Suppressor macrophage (primary cell): ENCODE measurements at regions not wholly inside any gene's neighbourhood (a gene's known extent, or its start where the extent isn't known, plus 50 kb on each side); places are given as distances from the start of the nearest gene placed in this dataset.

ENCODE experiments used
- DNase-seq, 4 experiments: peaks; one replicate each; pipeline ENCODE4 v3.0.0-alpha.2; 2020 to 2022

DNA sequence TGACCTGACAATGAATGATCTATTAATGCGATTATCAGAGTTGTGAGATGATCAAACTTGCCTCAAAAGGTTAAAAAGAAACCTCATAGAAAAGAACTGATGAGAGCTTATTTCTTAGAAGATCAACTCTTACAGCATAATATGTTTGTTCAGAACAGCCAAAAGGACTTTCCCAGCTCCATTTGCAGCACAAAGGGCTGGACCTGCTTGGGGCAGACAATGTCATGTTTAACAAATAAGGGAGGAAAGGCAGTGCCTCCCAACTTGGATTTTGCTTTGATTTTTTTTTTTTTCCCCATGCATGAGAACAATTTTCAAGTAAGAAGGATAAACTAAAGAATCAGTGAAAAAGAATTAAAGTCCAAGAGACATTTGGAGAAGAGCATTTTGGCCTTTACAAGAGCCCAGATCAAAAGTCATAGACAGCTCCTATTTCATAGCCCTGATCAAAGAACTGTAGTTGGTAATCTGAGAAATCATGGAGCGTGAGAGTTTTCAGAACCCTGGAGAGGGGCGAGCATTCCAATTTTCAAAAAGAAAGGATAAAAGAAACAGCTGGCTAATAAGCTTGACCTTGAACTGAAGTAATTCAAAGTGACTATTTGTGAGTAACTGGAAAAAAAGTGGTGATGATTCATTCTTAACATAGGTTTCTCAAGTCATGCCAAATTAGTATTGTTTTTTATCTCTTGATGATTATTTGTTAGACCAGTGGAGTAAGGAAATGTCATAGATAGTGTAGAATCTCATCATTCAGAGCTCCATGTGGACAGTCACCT is 136.0 kb upstream of the CFAP20DC start:
- DNase-seq = no peak

DNA sequence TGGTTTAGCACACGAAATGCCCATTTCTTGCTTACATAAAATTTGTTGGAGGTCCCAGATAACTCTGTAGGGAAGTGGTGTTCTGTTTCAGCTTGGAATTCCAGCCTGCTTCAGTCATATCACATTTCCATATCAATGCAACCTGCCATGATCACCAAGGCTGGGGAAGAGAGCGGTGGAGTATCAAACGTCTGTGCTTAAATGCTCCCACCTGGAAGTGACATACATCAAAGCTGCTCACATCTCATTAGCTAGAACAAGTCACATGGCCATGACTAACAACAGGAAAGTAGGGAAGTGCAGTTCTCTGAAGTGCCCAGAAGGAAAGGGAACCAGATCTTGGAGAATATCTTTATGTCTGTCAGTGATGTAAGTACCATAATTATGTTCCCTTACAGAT is 130.2 kb upstream of the CFAP20DC start:
- DNase-seq = peak in 2 of 4 experiments; percentile 8 to 18

DNA sequence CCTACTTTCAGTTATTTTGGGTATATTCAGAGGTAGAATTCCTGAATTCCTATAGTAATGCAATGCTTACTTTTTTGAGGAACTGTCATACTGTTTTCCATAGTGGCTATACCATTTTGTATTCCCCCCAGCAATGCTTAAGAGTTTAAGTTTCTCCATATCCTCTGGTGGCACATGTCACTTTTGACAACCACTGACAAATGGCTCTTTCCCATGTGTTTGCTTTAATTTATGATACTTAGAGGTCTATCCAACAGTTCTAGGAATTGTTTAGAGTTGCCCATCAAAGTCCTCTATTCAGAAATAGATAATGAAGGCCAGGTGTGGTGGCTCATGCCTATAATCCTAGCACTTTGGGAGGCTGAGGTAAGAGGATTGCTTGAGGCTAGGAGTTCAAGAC is 128.9 kb upstream of the CFAP20DC start:
- DNase-seq = no peak

DNA sequence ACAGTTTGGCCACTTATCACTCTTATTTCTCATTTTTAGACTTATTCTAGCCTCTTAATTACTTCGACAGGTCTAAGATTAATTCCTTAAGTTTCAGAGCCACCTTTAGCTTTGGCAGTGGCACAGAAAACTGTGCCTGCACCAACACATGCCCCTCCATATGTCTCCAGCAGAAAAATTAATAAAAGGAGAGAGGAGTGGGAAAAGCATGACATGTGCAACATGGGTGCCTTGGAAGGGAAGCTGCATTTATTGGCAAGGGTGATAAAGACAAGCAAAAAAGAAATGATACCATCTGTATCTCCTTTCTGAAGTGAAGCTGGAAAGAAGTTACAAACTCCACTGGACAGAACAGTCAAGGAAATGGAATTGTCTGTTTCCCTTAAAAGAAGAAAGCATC is 121.7 kb upstream of the CFAP20DC start:
- no peak for DNase-seq

DNA sequence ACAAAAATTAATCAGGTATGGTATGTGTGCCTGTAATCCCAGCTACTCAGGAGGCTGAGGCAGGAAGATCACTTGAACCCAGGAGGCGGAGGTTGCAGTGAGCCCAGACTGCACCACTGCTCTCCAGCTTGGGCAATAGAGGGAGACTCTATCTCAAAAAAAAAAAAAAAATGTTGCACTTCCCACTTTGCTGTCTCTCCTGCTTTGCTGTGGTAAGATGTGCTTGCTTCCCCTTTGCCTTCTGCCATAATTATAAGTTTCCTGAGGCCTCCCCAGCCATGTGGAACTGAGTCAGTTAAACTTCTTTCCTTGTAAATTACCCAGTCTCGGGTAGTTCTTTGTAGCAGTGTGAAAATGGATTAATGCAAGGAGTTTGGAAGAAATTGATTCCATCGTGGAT is 120.3 kb upstream of the CFAP20DC start:
- peak; percentile 21 to 60 (median 48) for DNase-seq

DNA sequence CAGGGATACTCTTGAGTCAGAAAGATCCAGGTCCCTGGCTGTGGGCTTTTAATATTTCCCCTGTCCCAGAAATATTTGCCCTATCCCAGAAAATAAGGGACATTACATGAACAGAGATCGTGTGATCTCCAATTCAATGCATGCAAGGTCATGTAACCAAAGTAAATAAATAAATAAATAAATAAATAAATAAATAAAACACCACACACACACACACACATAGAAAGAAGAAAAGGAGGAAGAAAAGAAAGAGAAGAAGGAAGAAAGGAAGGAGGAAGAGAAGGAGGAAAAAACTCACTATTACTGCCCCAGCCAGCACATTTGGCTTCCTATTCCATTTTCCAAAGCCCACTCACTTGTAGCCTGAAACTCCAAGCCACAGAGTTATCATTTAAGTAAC is 117.9 kb upstream of the CFAP20DC start:
- no peak for DNase-seq

DNA sequence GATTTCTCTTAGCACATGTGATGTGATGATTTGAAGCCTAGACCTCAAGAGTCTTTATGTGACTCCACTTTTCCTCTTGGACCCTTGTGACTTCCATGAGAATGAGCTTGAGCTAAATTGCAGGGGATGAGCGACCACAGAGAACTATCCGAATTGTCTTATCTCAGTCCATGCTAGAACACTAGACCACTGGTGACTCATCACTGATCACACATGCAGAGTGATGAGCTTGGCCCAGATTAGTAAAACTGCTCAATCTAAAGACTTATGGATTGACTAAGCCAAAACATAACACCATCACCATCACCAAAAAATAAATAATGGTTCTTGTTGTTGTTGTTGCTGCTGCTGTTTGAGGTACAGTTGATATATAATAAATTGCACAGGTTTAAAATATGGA is 114.1 kb upstream of the CFAP20DC start:
- no peak for DNase-seq

DNA sequence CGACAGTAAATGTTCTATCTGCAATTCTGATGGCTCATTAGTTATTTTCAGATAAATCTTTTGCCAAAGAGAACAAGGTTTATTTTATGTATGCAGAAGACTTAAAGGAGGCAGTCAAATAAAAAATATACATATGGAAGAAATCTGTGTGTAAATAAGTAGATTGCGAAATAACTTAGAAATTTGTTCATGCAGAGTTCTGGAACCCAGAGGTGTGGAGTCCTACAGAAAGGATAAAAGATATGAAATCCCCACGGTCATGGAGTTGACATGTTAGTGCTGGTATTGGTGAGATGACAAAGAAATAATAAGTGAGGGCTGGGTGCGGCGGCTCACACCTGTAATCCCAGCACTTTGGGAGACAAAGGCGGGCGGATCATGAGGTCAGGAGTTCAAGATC is 111.2 kb upstream of the CFAP20DC start:
- no peak for DNase-seq

DNA sequence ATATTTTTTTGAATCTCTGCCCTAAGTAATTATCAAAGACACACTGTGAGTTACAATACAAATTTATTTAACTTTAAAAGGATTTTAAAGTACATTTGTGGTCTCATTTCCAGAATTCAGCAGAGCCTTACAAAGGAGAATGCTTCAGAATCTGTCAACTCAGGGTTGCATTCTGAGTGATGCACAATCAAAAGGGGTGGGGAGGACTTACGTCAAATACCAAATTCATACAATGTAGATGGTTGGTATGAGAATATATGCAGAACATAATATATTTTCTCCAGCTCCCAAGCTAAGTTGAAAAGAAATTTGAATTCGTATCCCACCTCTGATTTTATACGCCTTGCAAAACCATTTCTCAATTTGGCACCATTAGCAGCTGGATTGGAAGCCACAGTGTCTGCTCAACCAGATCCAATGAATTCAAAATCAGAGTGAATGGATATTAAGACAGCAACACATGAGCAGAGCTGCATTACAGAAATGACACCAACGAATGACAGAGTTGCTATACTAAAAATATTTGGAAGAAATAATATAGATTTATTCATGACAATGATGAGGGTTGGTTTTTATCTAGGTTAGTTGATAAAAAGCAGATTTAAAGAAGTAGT is 110.4 kb upstream of the CFAP20DC start:
- no peak for DNase-seq

DNA sequence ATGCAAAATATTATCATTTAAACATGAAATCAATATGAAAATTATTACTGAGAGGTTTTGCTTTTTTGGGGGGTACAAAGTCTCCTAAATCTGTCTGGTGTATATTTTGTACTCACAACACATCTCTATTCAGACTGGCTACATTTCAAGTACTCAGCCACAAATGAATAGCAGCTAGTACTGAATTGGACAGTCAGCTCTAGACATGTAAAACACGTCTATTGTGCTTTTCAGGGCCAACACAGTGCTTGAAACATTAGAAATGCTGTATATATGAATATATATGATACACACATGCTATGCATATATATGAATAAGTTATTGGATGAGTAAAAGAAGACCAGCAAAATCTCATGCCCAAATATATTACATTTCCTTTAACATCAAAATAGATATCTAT is 103.8 kb upstream of the CFAP20DC start:
- DNase-seq = no peak

DNA sequence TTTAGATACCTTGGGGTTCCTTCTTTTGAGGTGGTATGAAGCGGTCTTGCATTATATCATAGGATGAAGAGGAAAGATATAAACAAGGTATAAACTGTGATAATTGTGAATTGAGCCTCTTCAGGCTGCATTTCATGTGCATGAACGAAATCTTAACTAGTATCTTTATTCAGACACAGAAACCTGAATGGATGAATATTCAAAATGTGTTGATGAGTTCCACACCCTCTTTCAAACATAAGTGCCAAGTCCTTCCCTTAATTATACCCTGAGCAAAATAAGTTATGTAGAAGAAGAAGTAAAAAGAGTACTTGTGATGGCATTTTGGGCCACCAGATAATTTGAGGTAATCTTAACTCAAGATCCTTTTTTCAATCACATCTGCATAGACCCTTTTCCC is 103.1 kb upstream of the CFAP20DC start:
- no peak for DNase-seq

DNA sequence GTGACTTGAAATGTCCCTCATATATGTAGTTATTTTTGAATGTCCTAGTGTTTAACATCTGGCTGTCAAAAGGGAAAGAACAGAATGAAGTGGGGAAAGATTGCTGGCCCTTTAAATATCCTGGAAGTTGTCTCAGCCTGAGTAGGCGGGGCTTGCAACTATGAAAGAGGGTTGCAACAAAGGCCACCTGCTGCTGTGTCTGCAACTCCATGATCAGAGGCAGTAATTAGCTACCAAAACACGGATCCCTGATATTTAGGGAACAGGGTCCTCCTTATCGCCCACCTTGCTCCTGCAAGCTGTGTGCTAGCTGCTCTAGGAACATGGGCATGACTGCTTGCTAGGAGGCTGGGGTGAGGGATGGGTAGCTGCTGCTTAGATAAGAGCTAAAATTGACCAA is 100.2 kb upstream of the CFAP20DC start:
- peak in 3 of 4 experiments; percentile 17 to 29 (median 24) for DNase-seq

DNA sequence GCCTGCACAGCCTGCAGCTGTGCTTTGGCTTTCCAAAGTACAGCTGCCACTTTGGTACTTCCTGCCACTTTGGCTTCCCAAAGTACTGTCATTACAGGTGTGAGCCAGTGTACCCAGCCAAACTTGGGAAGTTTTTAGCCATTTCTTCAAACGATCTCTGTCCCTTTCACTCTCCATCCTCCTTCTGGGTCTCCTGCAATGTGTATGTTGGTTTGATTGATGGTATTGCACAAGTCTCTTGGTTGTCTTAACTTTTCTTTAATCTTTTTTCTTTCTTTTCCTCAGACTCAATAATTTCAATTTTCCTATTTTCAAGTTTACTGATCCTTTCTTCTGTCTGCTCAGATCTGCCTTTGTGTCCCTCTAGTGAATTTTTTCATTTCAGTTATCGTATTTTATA is 99.3 kb upstream of the CFAP20DC start:
- DNase-seq = no peak

DNA sequence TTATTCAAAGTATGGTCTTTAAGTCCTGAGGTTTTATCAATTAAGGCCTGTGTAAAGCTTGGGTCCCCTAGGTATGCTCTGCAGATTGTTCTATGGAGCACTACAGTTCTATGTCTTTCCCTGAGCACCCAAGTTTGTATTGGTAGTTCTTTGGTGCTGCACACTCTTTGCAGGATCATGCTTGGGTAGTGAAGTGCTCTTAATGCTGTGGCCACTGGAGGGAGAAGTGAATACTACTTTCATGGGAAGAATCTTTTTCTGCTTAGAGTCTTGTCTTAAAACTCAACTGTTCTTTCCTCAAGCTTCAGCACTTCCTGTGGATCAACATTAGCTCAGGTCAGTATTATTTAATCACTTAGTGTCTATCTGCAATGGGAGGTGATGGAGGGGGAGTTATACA is 93.6 kb upstream of the CFAP20DC start:
- peak in 2 of 4 experiments; percentile 2 to 13 for DNase-seq

DNA sequence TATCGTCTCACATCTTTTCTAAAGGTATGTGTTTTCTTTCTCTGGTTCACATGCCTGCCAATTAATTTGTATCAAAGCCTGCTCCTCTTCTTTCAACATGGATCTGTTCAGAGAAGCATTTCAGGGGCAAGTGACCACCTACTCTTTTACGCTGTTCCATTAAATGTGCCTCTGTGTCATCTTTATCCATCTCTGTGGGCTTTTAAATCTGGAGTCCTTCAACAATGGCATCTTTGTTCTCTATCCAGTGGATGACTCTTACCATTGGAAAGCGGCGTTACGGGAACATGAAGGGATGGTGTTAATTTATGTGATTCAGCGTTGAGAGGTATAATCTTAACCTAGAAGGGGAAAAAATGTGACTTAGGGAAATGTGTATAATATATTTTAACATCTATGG is 92.7 kb upstream of the CFAP20DC start:
- no peak for DNase-seq

DNA sequence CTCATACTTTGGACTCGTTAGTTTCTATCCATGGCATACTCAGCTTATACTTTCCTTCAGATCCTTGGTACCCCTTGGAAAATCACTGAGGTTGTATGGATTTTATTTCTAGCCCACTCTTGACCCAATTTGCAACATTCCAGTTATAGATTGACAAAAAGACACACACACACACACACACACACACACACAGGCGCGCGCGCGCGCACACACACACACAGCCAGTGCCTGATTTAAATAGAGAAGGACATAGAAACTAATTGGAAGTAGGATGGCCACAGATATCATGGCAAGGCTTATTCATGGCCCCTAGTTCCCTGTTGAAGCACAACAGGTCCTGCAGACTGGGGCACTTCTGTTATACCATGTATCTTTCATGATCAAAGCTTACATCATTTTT is 89.1 kb upstream of the CFAP20DC start:
- no peak for DNase-seq

DNA sequence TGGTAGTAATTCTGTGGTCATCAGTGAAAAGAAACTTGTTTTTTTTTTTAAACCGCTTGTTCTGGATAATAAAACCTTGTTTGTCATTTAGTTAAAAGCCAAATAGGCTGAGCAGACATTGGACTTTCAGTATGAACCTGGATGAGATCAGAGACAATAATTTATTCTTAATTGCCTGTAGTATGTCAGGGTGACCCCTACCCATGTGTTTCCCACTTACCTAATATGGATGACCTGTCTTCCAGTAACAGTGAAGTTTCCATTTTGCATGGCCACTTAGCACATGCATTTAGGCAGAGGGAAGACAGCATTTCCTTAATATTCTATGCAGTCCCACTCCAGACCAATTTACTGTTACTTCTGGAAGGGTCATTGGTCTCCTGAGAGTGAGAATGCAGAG is 87.6 kb upstream of the CFAP20DC start:
- no peak for DNase-seq

DNA sequence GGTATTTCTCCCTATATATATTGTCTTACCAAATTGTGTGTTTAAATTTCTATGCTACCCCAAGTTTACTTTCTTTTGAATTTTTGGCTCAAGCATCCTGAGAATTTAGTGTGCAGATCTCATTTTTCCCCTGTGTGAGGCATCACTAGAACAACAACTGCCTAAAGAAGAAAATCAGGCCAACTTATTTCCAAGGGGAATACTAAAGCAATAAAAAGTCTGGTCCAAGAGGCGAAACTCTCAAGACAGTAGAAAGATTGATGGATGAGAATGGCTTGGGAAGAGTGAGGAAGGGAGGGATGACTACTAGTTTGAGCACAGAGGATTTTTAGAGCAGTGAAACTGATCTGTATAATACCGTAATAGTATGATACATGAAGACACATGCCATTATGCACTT is 86.3 kb upstream of the CFAP20DC start:
- no peak for DNase-seq

DNA sequence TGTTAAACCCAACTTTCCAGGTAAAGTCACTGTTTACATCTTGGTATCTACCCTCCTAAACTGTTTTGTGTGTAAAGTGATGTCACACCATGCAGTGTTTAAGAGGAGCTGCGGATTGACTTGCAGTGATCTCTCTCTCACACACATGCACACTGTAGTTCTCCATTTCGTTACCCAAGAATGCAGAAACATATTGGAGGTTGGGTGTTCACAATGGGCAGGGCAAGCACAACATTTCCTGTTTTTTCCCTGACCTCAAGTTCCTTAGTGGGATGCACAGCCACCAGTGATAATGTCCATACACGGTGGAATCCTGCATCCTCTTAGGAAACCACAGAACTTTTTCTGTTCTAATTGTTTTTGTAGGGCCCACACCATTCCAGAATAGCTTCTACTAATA is 85.3 kb upstream of the CFAP20DC start:
- DNase-seq = peak; percentile 46 to 77 (median 66)

DNA sequence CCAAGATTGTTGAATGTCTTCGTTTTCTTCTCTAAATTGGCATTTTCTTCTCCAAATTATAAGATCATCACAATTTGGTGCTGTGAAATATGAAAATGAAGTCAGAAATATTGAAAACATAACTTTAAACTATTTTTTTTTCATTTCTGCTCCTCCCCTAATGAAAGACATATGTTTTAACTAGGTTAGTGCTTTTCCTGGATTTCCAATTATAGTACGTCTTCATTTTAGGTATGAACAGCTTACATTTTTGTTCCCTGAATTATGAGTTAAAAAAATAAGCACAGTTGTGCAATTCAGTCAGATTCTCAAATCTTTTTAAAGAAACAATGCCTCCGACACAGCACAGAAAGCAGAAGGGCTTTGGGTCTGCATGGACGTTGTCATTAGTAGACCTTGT is 83.5 kb upstream of the CFAP20DC start:
- DNase-seq = peak in 3 of 4 experiments; percentile 6 to 41 (median 19)

DNA sequence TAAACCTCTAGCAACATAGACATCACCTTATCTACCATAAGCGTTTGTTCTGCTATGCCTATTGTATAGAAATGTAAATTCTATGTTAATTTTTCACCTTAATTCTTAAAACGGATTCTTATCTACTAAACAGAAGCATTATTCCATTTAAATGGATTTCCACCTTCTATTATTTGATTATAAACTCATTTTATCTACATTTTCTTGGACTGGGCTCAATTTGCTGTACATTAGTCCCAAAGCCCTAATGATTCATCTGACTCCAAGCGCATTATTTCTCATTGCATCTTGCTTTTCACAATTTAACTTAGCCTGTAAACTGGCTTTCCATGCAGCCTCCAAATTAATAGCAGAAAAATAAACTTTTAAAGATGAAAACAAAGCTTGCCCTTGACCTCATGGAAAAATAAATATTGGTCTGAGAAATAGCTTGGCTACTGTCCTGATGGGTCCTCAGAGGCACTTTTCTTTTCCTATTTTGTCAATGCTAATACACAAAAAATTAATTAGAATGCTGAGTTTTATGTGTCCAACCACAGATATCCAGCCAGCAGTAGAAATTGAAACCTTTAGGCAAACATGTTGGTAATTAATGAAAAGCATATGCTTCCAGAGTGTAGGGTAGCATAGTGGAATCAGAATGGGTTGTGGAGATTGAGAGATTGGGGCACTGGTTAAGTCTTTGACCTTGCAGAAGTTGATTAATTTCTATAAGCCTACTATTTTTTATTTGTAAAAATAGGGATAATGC is 81.4 kb upstream of the CFAP20DC start:
- DNase-seq = no peak

DNA sequence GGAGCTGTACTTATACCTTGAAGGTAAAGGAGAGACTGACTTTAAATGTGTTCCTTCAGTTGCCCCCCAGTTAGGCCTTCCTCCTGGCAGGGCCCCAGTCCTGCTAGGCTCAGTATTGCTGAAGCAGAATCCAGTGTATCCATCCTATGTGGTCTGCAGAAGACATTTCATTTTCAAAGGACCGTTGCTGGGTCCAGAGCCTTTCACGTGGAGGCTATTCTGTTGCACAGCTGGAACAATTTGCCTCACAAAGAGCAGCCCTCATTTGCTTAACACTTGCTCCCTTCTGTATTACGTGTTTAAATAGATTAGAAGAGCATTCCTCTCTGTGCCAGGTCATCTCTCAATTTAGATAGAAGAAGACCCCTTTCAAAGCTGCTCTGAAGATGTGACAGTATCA is 78.9 kb upstream of the CFAP20DC start:
- DNase-seq = no peak

DNA sequence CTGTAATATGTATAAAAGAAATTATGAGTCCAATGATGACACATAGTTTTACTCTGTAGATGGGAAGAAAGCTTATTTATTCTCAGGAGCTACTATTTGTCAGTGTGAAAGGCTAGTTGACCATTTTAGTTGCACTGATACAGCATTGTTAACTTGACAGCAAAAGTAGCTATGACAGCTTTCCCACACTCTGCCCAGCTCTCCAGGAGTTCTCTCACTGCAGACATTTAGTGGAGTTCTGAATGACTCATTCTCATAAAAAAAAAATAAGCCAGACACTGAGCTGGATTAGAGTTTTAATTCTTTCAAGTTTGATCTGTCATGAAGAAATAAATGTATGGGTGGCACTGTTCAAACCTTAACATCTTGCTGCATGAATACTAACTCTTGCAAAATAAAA is 77.2 kb upstream of the CFAP20DC start:
- no peak for DNase-seq

DNA sequence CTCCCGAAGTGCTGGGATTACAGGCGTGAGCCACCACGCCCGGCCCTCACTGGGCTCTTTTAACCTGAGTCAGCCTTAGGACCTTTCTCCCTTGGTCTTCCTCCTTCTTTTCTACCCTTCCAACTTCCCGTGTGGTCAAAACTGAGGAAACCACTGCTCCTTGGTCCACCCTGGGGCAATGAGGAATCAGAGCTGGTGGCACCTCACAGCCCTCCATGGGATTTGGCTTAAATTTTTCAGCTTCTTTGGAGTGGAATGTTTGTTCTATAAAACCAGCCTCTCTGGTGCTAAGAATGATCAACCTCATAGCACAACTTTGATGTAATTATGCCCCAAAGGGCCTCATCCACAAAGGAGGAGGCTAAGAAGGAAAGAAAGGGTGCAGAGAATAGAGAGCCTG is 76.6 kb upstream of the CFAP20DC start:
- no peak for DNase-seq
